ENCODE measurements at regions not wholly inside any gene's neighbourhood (a gene's known extent, or its start where the extent isn't known, plus 50 kb on each side); places are given as distances from the start of the nearest gene placed in this dataset.

DNA sequence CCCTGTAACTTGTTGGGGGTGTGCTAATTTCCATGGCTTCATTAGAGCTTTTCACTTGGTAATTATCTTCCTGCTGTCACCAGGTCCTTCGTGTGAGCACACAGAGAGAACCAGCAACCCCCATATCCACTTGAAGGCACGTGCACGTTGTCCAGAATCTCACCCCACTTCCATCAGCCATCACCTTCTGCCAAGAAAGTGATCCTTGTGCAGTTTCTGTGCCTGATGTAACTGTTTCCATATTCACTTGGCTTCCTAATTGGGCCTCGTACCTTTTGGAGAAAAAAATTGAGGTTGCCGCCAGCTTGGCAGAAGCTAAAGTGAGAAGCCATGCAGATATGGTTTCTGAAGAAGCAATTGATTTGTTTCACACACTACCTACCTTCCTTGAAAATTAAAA lies 153.7 kb upstream of the TSHZ2 start:
- DNase-seq (ENCODE audit: low spot score): no peak

- no peak for DNase-seq (ENCODE audit: low spot score)
Measured at GRCh38 chr20:52817981-52818380, 154.2 kb upstream of the TSHZ2 start.

- DNase-seq (ENCODE audit: low spot score): no peak
Measured at GRCh38 chr20:52817511-52817910, 154.6 kb upstream of the TSHZ2 start.

DNA sequence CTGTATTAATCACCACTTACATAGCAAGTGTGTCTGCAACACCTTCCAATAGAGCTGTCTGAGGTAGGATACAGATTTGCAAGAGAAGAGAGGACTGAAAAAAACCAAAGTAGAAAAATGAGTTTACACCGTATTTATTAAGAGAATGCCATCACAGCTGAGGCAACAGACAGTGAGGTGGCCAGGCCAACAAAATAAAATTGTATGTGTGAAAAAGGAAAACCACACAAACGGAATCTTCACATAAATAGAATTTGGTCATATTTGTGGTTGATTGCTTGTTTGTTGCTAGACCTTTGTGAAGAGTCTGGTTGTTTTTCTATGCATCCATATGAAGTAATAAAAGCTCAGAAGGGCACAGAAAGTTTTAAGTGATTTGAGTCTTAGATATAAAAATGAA lies 157.8 kb upstream of the TSHZ2 start:
- DNase-seq (ENCODE audit: low spot score): no peak

GRCh38 chr20:52812231-52812847 lies 159.8 kb upstream of the TSHZ2 start:
- DNase-seq (ENCODE audit: low spot score): no peak

DNA sequence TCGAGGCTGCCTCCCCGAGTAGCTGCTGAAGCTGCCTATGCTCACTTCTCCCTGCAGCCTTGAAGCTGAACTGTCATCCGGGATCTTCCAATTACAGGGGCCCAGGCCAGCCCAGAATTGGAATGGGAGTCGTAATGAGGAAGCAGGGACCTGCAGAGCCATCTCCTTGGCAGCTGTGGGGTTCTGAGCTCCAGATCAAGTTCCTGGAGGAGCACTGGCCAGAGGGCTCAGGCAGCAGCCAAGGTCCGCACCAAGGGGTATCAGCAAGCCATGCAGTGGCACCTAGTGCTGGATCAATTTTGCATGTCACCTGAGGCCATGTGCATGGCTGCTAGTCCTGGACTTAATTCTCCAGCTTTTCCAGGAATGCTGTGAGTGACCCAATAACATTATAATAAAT lies 163.2 kb upstream of the TSHZ2 start:
- no peak for DNase-seq (ENCODE audit: low spot score)

GRCh38 chr20:52806918-52807317 lies 165.2 kb upstream of the TSHZ2 start:
- no peak for DNase-seq (ENCODE audit: low spot score)

GRCh38 chr20:52805843-52806242 lies 166.3 kb upstream of the TSHZ2 start:
- no peak for DNase-seq (ENCODE audit: low spot score)

DNA sequence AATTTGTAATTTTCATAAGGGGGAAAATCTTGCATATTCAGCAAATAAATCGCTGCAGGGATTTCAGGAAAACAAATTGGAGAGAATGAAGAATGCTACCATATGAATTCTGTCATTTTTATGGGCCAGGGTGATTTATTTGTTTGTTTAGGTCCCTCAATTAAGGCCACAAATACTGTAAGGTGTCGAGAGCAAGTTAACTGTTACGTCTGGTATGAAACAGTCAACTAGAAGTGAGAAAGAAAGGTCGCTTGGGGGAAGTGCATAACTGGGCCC lies 166.9 kb upstream of the TSHZ2 start:
- DNase-seq (ENCODE audit: low spot score): no peak

DNA sequence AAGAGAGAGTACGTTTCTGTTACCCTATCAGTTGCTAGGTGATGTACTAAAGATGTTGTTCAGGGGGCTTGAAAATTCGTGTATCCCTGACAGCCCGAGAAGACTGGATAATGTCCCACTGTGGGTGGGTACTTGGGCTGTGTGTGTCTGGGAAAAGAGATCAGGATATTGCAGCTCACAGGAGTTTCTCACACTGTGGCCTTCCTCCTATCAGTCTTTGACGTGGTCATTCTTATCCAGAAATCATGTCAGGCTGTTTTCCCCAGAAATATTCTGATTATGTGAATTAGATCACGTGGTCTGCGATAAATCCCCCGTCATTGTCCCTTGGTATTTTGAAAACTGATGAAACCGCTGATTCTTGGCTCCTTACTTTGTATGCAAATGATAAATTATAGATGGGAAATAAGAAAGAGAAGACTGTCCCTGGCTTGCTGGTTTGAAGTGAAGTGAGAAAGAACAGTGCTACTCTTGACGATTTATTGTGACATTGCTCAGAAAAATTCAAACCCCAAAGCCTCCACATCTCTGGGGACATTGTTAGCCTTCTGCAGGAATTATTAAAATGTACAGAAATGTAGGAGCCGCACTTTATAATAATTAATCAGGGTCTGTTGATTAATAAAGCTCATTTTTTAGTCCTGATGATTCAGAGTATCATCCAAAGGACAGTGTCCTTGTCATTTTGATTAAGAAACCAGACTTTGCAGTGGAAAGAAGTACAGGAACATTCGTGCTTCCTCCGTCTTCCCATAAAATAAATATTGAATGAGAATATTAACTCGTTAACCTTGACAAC lies 167.5 kb upstream of the TSHZ2 start:
- no peak for DNase-seq (ENCODE audit: low spot score)

DNA sequence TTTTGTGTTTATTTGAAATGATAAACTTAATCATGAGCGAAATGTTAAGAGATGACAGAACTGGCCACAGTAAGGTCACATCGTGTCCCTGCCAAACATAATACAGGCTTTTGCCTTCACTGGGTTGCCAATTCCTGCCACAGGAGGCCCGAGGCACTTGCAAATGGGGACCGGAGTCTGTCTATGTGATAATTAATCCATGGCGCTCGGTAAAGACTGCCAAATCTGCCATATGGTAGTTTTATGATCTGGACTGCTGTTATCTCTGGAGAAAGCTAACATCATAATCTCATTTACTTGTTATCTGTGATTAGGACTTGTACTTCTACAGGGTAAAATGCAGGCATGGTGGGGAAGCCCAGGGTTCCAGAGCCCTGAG lies 170.5 kb upstream of the TSHZ2 start:
- DNase-seq (ENCODE audit: low spot score): no peak

DNA sequence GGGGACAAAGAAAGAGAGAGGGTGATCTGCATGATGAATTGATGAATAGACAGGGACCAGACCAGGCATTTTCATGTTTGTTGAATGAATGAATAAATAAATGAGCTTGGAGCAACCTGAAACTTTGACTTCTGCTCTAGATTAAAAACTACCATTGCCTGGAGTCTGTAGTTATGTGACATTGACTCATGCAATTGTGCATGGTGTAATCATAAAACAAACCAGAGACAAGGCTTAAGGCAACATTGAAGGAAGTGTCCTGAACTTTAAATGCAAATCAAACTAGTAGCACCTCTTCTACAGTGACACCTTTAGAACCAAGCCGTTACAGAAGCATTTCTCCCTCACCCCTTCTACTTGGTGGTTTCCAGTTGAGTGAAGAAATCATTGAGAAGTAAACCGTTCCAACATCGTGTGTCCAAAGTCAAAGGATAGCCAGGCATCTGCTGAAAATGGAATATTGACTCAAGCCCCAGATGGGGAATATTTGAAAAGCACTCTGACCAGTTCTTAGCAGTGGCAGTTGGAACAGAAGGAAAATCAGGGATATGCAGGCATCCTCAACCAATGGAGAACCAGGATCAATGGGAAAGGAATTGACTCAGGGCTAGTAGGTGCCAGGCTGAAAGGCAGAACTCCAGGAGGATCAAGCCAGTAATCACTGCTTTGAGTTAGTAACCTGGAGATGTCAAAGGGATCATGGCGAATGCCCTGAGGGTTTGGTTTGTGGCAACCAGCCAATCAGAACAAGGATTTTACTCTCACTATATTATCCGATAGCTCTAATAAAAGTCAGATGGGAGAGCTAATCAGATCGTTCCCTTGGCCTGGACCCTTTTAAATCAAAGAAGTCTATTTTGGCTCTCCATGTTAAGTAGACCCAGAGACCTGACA lies 171.2 kb upstream of the TSHZ2 start:
- no peak for DNase-seq (ENCODE audit: low spot score)

- no peak for DNase-seq (ENCODE audit: low spot score)
Measured at GRCh38 chr20:52799130-52799529, 173.0 kb upstream of the TSHZ2 start.

DNA sequence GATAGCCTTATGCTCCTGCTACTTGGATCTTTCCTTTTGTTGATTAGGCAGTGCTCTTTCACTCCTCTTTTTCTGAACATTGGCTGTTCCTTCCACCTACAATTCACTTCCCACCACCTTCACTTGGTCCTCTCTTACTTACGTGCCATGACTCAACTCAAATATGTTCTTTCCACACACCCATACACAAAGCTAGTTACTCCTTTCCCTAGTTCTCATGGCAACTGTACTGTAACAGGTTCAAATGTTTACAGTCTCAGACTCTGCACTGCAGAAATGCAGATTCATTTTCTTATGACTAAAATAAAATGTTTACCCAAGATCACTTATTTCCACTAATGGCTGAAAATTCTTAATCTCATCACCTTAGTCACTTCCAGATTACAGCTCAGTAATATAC lies 174.0 kb upstream of the TSHZ2 start:
- no peak for DNase-seq (ENCODE audit: low spot score)

DNA sequence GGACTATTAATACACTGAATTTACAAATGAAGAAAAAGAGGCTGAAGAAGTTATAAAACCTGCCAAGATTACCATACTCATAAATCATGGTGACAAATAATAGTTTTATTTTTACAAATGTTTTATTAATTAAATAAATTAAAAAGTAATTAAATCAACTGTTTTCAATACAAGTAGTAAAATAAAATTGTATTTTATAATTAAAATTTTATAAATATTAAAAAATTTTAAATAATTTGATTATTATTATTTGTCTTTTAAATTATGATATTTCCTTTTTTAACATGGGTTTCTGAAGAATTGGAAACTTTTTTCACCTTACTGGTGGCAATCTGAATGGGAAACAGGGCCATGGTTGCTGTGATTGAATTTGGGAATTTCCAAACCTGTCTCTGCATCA lies 177.3 kb upstream of the TSHZ2 start:
- no peak for DNase-seq (ENCODE audit: low spot score)

GRCh38 chr20:52793339-52793963 lies 178.7 kb upstream of the TSHZ2 start:
- DNase-seq (ENCODE audit: low spot score): no peak

- no peak for DNase-seq (ENCODE audit: low spot score)
Measured at GRCh38 chr20:52791091-52791490, 181.1 kb upstream of the TSHZ2 start.

DNA sequence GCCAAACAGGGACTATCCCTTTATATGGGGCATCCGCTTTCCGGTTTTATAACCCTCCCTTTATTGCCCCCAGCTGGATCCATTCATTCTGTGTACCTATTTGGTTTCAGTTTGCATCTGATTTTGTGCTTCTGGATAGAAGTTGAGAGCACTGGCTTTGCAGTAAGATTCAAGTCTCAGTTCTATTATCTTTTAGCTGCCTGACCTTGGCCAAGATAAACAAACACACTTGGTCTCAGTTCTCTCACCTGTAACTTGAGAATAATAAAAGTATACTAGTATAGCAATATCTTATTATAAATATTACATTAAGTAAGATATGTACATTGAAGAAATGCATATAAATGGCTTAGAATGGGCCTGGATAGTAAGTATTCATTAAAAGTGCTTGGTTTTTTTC lies 182.4 kb upstream of the TSHZ2 start:
- no peak for DNase-seq (ENCODE audit: low spot score)

DNA sequence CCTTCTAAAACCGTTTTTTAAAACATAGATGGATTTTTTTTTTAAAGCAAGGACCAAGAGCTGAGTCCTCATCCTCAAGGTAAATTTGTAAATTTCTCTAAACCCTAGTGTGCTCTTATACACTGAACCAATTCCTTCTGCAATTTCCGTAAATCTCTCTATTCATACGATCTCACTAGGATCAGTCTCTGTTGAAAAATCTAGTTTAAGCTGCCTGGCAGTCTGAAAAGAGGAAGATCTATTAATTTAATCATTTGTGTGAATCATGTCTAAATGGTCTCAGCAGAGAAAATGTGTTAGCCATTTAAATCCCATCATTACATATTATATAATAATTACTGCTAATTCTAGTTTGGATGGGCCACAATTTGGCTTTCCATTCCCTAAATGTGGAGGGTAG lies 184.2 kb upstream of the TSHZ2 start:
- DNase-seq (ENCODE audit: low spot score): no peak

GRCh38 chr20:52787216-52787615 lies 184.9 kb upstream of the TSHZ2 start:
- DNase-seq (ENCODE audit: low spot score): no peak

- no peak for DNase-seq (ENCODE audit: low spot score)
Measured at GRCh38 chr20:52785679-52786078, 186.5 kb upstream of the TSHZ2 start.

- DNase-seq (ENCODE audit: low spot score): no peak
Measured at GRCh38 chr20:52783769-52784168, 188.4 kb upstream of the TSHZ2 start.

DNA sequence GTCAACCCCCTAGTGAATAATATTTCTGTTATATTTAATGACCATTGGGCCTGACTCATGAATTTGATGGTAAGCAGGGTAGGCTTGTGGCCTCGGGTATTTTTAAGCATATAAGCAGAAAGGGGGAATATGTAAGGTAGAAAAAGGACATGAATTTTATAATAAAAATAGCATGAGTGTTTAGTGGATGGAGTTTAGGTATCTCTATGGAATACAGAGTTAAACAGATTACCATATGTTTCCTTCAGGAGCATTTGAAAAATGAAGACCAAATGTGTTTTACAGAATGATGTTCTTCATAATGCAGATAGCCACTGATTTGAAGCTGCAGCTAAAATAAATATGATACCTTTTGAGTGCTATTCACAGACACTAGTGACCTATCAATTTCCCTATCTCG lies 191.7 kb upstream of the TSHZ2 start:
- DNase-seq (ENCODE audit: low spot score): no peak
